GM23248 (cell line): ENCODE measurements at regions not wholly inside any gene's neighbourhood (a gene's known extent, or its start where the extent isn't known, plus 50 kb on each side); places are given as distances from the start of the nearest gene placed in this dataset.

ENCODE experiments used
- EZH2 ChIP-seq: fragments of 200-600 bp; sonication (generic); IDR thresholded peaks from 2 replicates; pipeline ENCODE4 v1.6.1; 2018; ENCODE audit warnings: antibody characterized with exemption, mild to moderate bottlenecking; ENCODE audit not compliant: insufficient read depth, poor library complexity, severe bottlenecking
- EZH2phosphoT487 ChIP-seq: fragments of 200-600 bp; sonication (generic); IDR thresholded peaks from 2 replicates; pipeline ENCODE4 v1.6.1; 2018; ENCODE audit warnings: antibody characterized with exemption, moderate library complexity, mild to moderate bottlenecking, low read depth; ENCODE audit not compliant: insufficient read depth

DNA sequence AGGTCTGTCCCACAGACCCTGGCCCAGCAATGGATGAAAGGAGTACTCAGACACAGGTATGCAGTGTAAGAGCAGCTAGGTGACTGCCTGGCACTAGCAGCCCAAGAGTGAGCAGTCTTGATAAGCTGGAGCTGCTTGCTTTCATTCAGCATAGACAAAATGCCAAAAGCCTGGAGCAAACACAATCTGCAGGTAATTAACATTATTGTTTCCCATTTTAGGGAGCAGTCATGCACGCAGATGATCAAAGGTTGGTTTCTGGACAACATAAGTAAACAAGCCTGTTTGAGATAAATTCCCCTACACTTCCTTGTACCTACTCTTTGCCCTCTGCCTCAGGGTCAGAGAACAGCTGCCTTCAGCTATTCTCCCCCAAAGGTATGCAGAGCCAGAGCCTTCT is 73.7 kb upstream of the MSTN start:
- TF ChIP-seq EZH2phosphoT487: no peak
- TF ChIP-seq EZH2: no peak
